ENCODE measurements at regions not wholly inside any gene's neighbourhood (a gene's known extent, or its start where the extent isn't known, plus 50 kb on each side); places are given as distances from the start of the nearest gene placed in this dataset.

- DNase-seq, result no peak
Measured at GRCh38 chr5:93313672-93314071, 267.3 kb downstream of the NR2F1-AS1 start.

GRCh38 chr5:93311881-93312280, 269.1 kb downstream of the NR2F1-AS1 start:
- DNase-seq, result no peak

GRCh38 chr5:93307557-93307956, 273.5 kb downstream of the NR2F1-AS1 start:
- DNase-seq, result no peak

GRCh38 chr5:93305984-93306383, 275.0 kb downstream of the NR2F1-AS1 start:
- DNase-seq, result no peak

- no peak for DNase-seq
Measured at GRCh38 chr5:93304456-93305250, 276.4 kb downstream of the NR2F1-AS1 start.

- no peak for DNase-seq
Measured at GRCh38 chr5:93303291-93303691, 277.7 kb downstream of the NR2F1-AS1 start.

- DNase-seq, result no peak
Measured at GRCh38 chr5:93302711-93303110, 278.3 kb downstream of the NR2F1-AS1 start.

- no peak for DNase-seq
Measured at GRCh38 chr5:93300945-93301344, 280.1 kb downstream of the NR2F1-AS1 start.

- DNase-seq, result no peak
Measured at GRCh38 chr5:93300309-93300923, 280.6 kb downstream of the NR2F1-AS1 start.

- DNase-seq, result no peak
Measured at GRCh38 chr5:93299681-93300308, 281.2 kb downstream of the NR2F1-AS1 start.

GRCh38 chr5:93297116-93297515, 283.9 kb downstream of the NR2F1-AS1 start:
- no peak for DNase-seq

GRCh38 chr5:93296338-93296737, 284.7 kb downstream of the NR2F1-AS1 start:
- no peak for DNase-seq

- no peak for DNase-seq
Measured at GRCh38 chr5:93294996-93295395, 286.0 kb downstream of the NR2F1-AS1 start.

- no peak for DNase-seq
Measured at GRCh38 chr5:93294199-93294598, 286.8 kb downstream of the NR2F1-AS1 start.

- DNase-seq, result no peak
Measured at GRCh38 chr5:93289942-93290341, 291.1 kb downstream of the NR2F1-AS1 start.

GRCh38 chr5:93285461-93285860, 295.6 kb downstream of the NR2F1-AS1 start:
- DNase-seq, result no peak

- no peak for DNase-seq
Measured at GRCh38 chr5:93281980-93282772, 298.8 kb downstream of the NR2F1-AS1 start.

GRCh38 chr5:93280518-93280917, 300.5 kb downstream of the NR2F1-AS1 start:
- DNase-seq, result no peak

GRCh38 chr5:93279296-93279963, 301.6 kb downstream of the NR2F1-AS1 start:
- DNase-seq, result no peak

GRCh38 chr5:93278896-93279295, 302.1 kb downstream of the NR2F1-AS1 start:
- DNase-seq, result no peak

- no peak for DNase-seq
Measured at GRCh38 chr5:93277051-93277450, 304.0 kb downstream of the NR2F1-AS1 start.

- no peak for DNase-seq
Measured at GRCh38 chr5:93275376-93275775, 305.6 kb downstream of the NR2F1-AS1 start.

- DNase-seq, result no peak
Measured at GRCh38 chr5:93274291-93274690, 306.7 kb downstream of the NR2F1-AS1 start.
